ENCODE measurements at regions not wholly inside any gene's neighbourhood (a gene's known extent, or its start where the extent isn't known, plus 50 kb on each side); places are given as distances from the start of the nearest gene placed in this dataset.
"Not testable (repeated sequence)": the region's sequence is repeated elsewhere in the genome, so short reads cannot be mapped to it uniquely, and the experiment has no call there.

GRCh38 chr11:89545691-89546090 is 54.5 kb upstream of the NOX4 start:
- intact Hi-C loops (cut with DNase I), result no loop called here
- no peaks in the 10 kb centered on the region for H3K27me3 ChIP-seq
- H3K9me3 ChIP-seq, result peaks cover 0 to 4% of the 10 kb centered on the region in 2 donors
- H3K36me3 ChIP-seq, result no peaks in the 10 kb centered on the region
- no peak overlapping the region for H3K4me3 ChIP-seq
- ATAC-seq (no peak), DNase-seq (no peak)
- H3K27ac ChIP-seq, result no peak overlapping the region
- H3K4me1 ChIP-seq, result no peaks in the 10 kb centered on the region
- TF ChIP-seq, protein P1, sequence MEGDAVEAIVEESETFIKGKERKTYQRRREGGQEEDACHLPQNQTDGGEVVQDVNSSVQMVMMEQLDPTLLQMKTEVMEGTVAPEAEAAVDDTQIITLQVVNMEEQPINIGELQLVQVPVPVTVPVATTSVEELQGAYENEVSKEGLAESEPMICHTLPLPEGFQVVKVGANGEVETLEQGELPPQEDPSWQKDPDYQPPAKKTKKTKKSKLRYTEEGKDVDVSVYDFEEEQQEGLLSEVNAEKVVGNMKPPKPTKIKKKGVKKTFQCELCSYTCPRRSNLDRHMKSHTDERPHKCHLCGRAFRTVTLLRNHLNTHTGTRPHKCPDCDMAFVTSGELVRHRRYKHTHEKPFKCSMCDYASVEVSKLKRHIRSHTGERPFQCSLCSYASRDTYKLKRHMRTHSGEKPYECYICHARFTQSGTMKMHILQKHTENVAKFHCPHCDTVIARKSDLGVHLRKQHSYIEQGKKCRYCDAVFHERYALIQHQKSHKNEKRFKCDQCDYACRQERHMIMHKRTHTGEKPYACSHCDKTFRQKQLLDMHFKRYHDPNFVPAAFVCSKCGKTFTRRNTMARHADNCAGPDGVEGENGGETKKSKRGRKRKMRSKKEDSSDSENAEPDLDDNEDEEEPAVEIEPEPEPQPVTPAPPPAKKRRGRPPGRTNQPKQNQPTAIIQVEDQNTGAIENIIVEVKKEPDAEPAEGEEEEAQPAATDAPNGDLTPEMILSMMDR (IDR thresholded peaks at IDR 0.05), result no peak

- not testable (repeated sequence) for H3K4me1 ChIP-seq, ATAC-seq
Observed at GRCh38 chr11:89555781-89556180, 64.6 kb upstream of the NOX4 start.

DNA sequence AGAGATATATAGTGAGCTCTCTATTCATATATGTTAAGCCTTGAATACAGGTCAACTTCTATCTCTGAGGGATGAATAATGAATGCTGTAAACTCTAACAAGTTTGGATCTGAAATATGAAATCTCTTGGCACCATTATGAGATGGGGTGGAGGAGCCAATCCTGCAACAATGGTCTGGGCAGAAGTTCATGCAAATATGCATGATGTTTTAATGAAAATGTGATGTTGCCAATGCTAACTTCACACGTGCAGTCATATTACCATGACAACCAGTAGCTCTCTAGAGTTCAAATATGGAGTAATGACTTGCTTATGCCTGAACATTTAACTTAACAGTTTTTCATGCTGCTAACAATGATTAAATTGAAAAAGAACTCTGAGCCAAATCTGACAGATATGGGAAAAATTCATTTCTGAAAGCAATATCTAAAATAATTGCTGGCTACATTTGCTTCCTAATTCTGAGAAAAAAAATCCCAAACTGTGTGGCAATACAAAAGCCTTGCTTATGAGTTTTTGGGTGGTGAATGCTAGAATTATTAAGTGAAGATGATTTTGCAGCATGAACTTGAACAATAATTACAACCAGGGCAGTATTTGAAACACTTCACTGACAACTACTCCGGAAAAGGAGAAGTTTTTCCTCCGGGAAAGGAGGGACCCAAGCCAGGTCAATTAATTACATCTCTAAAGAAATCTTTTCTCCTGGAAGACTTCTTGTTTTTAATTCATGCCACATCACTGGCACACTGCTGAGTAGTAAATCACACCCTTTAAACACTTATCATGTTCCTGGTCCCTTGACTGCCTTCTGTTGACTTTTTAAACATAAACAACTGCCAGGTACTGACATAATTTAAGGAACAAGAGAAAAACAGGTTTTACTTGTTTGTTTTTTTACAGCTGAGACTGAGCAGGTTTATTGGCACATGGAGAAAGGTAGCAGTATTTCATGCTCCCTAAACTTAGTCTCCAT is 65.8 kb upstream of the NOX4 start:
- intact Hi-C loops (cut with DNase I); H3K27ac ChIP-seq; H3K4me1 ChIP-seq; H3K36me3 ChIP-seq; H3K27me3 ChIP-seq; H3K4me3 ChIP-seq; H3K9me3 ChIP-seq: not testable (repeated sequence)
- peak in 2 of 4 donors; percentile 22 to 58 for DNase-seq
- ATAC-seq, result peak; percentile 82

More at GRCh38 chr11:89555781-89556180, 64.6 kb upstream of the NOX4 start:
- H3K27me3 ChIP-seq; intact Hi-C loops (cut with DNase I); H3K36me3 ChIP-seq; H3K4me3 ChIP-seq; H3K27ac ChIP-seq; DNase-seq; H3K9me3 ChIP-seq: not testable (repeated sequence)

GRCh38 chr11:89560598-89560997 is 69.4 kb upstream of the NOX4 start:
- H3K27ac ChIP-seq; H3K27me3 ChIP-seq; intact Hi-C loops (cut with DNase I); H3K36me3 ChIP-seq; H3K4me3 ChIP-seq; ATAC-seq; H3K4me1 ChIP-seq; DNase-seq; H3K9me3 ChIP-seq: not testable (repeated sequence)

GRCh38 chr11:89562731-89563130 is 71.6 kb upstream of the NOX4 start:
- ATAC-seq; H3K27me3 ChIP-seq; H3K36me3 ChIP-seq; intact Hi-C loops (cut with DNase I); H3K4me3 ChIP-seq; H3K9me3 ChIP-seq; DNase-seq; H3K27ac ChIP-seq; H3K4me1 ChIP-seq: not testable (repeated sequence)

GRCh38 chr11:89566972-89567371 is 75.8 kb upstream of the NOX4 start:
- Histone ChIP-seq H3K4me1 (no peaks in the 10 kb centered on the region), H3K27me3 (no peaks in the 10 kb centered on the region), H3K27ac (no peak overlapping the region), H3K4me3 (no peak overlapping the region), H3K9me3 (no peaks in the 10 kb centered on the region), H3K36me3 (no peaks in the 10 kb centered on the region)
- intact Hi-C loops (cut with DNase I), result no loop called here
- DNase-seq (no peak), ATAC-seq (no peak)
- TF ChIP-seq, protein P1 (IDR thresholded peaks at IDR 0.05), result no peak

- ATAC-seq; H3K4me1 ChIP-seq; H3K4me3 ChIP-seq; H3K36me3 ChIP-seq; DNase-seq; H3K27ac ChIP-seq; H3K9me3 ChIP-seq; H3K27me3 ChIP-seq; intact Hi-C loops (cut with DNase I): not testable (repeated sequence)
Observed at GRCh38 chr11:89569387-89569786, 78.2 kb upstream of the NOX4 start.

DNA sequence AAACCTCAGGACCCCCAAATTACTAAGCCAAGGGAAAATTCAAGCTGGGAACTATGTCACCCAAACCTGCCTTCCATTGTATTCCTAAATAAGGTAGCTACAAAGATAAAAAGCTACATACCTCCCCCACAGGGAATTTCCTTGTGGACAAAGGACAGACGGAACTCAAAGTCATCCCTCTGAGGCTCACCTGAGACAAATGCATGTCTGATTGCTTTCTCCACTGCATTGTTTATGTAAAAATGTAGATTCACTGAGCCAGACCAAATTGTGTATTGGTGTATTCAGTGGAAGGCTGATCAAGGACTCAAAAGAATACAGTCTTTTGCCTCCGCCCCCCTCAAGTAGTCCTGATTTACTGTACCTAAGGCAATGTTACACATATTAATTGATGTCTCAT is 80.5 kb upstream of the NOX4 start:
- H3K4me3 ChIP-seq; H3K27ac ChIP-seq; ATAC-seq; DNase-seq; H3K4me1 ChIP-seq; H3K9me3 ChIP-seq; H3K36me3 ChIP-seq; intact Hi-C loops (cut with DNase I); H3K27me3 ChIP-seq: not testable (repeated sequence)

DNA sequence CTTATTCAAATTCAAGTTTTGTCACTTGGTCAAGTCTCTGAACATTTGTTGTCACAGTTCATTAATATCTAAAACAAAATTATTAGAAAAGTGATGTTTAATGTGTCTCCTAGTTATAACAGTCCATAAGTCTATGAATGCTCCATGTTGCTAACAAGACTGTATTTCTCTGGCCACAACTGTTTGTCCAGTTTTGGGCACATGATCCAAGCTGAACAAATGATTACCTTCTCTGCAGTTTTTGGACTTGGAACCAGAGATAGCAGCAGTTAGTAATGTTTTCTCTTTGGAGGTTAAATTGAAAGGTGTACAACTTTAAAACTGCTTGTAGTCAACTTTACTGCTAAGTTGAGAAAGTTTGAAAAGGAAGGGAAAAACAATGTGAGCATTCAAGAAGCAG is 84.7 kb upstream of the NOX4 start:
- H3K4me3 ChIP-seq; intact Hi-C loops (cut with DNase I); H3K27ac ChIP-seq; H3K4me1 ChIP-seq; H3K36me3 ChIP-seq; H3K9me3 ChIP-seq; ATAC-seq; DNase-seq; H3K27me3 ChIP-seq: not testable (repeated sequence)

GRCh38 chr11:89577428-89577827 is 86.3 kb upstream of the NOX4 start:
- H3K36me3 ChIP-seq; intact Hi-C loops (cut with DNase I); ATAC-seq; H3K4me1 ChIP-seq; H3K27me3 ChIP-seq; H3K9me3 ChIP-seq; H3K4me3 ChIP-seq; DNase-seq; H3K27ac ChIP-seq: not testable (repeated sequence)

Data from left lung (tissue), 4 donors.